GM06990 (cell line): ENCODE measurements at regions not wholly inside any gene's neighbourhood (a gene's known extent, or its start where the extent isn't known, plus 50 kb on each side); places are given as distances from the start of the nearest gene placed in this dataset.

Experiments
- DNase-seq: peaks from one replicate; pipeline ENCODE4 v3.0.0-alpha.2; 2011; ENCODE audit not compliant: insufficient read length; ENCODE audit errors: extremely low read depth
- H3K27me3 ChIP-seq: replicated peaks from 2 replicates; pipeline ENCODE4 v1.6.0; 2011; ENCODE audit warnings: low read length; ENCODE audit not compliant: control insufficient read depth, insufficient read depth
- H3K36me3 ChIP-seq: 2 replicates; pipeline ENCODE4 v1.5.1; 2011; ENCODE audit warnings: low read length; ENCODE audit not compliant: control insufficient read depth, insufficient read depth
- H3K4me3 ChIP-seq: replicated peaks from 2 replicates; pipeline ENCODE4 v1.5.1; 2011; ENCODE audit warnings: low read depth, mild to moderate bottlenecking, control low read depth, low read length
- TF ChIP-seq, protein P1 (sequence below): IDR thresholded peaks from 2 replicates; pipeline ENCODE4 v1.5.1; 2011; ENCODE audit warnings: low read length, control low read depth, mild to moderate bottlenecking, inconsistent platforms; ENCODE audit not compliant: insufficient read depth, poor library complexity, severe bottlenecking

- DNase-seq = no peak
- H3K27me3 ChIP-seq = no peaks in the 10 kb centered on the region
- TF ChIP-seq, protein P1, sequence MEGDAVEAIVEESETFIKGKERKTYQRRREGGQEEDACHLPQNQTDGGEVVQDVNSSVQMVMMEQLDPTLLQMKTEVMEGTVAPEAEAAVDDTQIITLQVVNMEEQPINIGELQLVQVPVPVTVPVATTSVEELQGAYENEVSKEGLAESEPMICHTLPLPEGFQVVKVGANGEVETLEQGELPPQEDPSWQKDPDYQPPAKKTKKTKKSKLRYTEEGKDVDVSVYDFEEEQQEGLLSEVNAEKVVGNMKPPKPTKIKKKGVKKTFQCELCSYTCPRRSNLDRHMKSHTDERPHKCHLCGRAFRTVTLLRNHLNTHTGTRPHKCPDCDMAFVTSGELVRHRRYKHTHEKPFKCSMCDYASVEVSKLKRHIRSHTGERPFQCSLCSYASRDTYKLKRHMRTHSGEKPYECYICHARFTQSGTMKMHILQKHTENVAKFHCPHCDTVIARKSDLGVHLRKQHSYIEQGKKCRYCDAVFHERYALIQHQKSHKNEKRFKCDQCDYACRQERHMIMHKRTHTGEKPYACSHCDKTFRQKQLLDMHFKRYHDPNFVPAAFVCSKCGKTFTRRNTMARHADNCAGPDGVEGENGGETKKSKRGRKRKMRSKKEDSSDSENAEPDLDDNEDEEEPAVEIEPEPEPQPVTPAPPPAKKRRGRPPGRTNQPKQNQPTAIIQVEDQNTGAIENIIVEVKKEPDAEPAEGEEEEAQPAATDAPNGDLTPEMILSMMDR = no peak
Measured at GRCh38 chr2:139357972-139358371, 577.8 kb upstream of the NXPH2 start.

DNA sequence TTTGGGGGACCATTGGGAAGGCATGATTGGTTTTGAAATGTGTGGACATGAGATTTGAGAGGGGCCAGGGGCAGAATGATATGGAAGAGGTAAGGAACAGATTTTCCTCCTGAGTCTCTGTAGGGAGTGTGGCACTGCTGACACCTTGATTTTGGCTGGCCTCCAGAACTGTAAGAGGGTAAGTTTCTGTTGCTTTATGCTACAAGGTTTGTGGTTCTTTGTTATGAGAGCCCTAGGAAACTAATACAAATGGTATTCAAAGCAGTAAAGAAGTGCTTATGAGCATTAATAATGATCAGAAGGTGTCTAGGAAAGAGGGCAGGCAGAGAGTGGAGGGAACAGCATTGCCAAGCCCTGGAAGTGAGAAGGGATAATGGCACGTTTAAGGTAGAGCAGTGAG lies 574.3 kb upstream of the NXPH2 start:
- TF ChIP-seq, protein P1 = no peak
- no peaks in the 10 kb centered on the region for H3K27me3 ChIP-seq
- no peak overlapping the region for H3K4me3 ChIP-seq
- no peak for DNase-seq
- H3K36me3 ChIP-seq = no peaks in the 10 kb centered on the region

More at GRCh38 chr2:139357972-139358371, 577.8 kb upstream of the NXPH2 start:
- no peaks in the 10 kb centered on the region for H3K36me3 ChIP-seq
- H3K4me3 ChIP-seq = no peak overlapping the region

GRCh38 chr2:139353874-139354273 lies 573.7 kb upstream of the NXPH2 start:
- no peak overlapping the region for H3K4me3 ChIP-seq
- H3K36me3 ChIP-seq = no peaks in the 10 kb centered on the region
- H3K27me3 ChIP-seq = no peaks in the 10 kb centered on the region
- DNase-seq = no peak
- TF ChIP-seq, protein P1 = no peak

DNA sequence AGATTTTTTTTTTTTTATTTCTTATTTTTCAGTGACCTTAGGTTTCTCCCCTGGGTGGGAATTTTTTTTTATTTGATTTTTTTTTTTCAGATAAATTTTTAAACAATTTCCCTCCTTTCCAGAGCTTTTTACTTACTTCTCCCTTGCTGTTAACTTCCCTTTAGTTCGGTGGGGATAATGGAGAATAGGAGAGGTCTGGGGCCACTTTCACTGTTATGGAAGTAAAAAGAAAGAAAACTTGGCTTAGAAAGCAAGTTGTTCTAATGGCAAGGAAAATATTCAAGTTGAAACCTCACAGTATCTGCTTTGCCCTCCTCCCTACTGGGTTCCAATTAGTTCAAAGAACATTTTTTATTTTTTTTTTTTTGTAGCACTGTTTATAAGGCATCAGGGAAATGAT lies 537.1 kb upstream of the NXPH2 start:
- TF ChIP-seq, protein P1 = no peak
- Histone ChIP-seq H3K36me3 (no peaks in the 10 kb centered on the region), H3K4me3 (no peak overlapping the region), H3K27me3 (no peaks in the 10 kb centered on the region)
- DNase-seq = no peak

- TF ChIP-seq, protein P1 = no peak
- Histone ChIP-seq H3K27me3 (no peaks in the 10 kb centered on the region), H3K4me3 (no peak overlapping the region), H3K36me3 (no peaks in the 10 kb centered on the region)
- DNase-seq = no peak
Measured at GRCh38 chr2:139314059-139314458, 533.9 kb upstream of the NXPH2 start.

- TF ChIP-seq, protein P1 = no peak
- Histone ChIP-seq H3K27me3 (no peaks in the 10 kb centered on the region), H3K36me3 (no peaks in the 10 kb centered on the region), H3K4me3 (no peak overlapping the region)
- no peak for DNase-seq
Measured at GRCh38 chr2:139296672-139297209, 516.6 kb upstream of the NXPH2 start.
